ENCODE measurements at regions not wholly inside any gene's neighbourhood (a gene's known extent, or its start where the extent isn't known, plus 50 kb on each side); places are given as distances from the start of the nearest gene placed in this dataset.

- peak; percentile 6 for DNase-seq
- Mint-ChIP-seq H3K36me3 (ENCODE audit: low read depth) (no peaks in the 10 kb centered on the region), H3K4me1 (ENCODE audit: low read depth) (peaks cover 3% of the 10 kb centered on the region), H3K9me3 (no peaks in the 10 kb centered on the region), H3K4me3 (no peak overlapping the region), H3K27ac (no peak overlapping the region), H3K27me3 (ENCODE audit: low read depth) (peaks cover 12% of the 10 kb centered on the region)
- intact Hi-C loops (cut with micrococcal nuclease) = no loop called here
- CTCF ChIA-PET = no interaction called here
Measured at GRCh38 chr1:208604295-208604694, 360.1 kb upstream of the PLXNA2 start.

DNA sequence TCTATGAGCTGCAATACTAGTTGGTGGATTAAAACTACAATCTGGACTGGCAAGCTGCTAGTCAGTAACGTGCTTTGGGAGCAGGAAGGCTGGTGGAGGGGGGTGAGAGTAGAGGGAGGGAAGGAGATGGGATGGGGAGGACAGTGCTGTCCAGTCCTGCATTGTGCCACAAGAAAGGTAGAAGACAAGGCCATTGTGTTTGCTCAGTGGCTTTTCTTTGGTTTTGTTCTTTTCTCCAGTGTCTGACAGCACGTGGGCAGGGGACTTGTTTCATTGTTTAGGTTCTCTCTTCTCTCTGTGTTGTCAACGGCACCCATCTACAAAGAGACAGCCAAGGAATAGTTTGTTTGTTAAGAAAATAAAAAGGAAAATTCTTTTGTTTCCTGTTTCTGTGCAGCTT, 362.8 kb upstream of the PLXNA2 start:
- Mint-ChIP-seq H3K27ac (no peak overlapping the region), H3K4me3 (no peak overlapping the region), H3K9me3 (no peaks in the 10 kb centered on the region), H3K4me1 (ENCODE audit: low read depth) (peaks cover 3% of the 10 kb centered on the region), H3K27me3 (ENCODE audit: low read depth) (peaks cover 9% of the 10 kb centered on the region), H3K36me3 (ENCODE audit: low read depth) (no peaks in the 10 kb centered on the region)
- DNase-seq = no peak
- CTCF ChIA-PET = no interaction called here
- intact Hi-C loops (cut with micrococcal nuclease) = no loop called here

DNA sequence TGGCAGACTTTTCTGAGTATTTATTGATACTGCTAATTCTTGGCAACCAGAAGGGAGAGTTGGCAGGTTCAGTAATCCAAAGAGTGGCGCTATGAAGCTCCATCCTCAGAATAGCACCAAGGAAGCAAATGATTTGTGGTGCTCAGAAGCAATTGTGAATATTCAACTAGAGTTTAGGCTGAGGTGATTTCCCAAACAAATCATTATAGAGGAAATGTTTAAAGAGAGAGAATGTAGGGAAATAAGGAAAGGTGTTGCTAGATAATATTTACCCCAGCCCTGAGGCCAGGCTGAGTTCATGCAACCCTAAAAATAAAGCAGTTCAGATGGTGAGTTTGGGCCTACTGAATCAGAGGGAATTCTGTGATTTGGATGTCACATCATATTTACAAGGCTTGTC, 363.4 kb upstream of the PLXNA2 start:
- H3K27ac Mint-ChIP-seq = no peak overlapping the region
- CTCF ChIA-PET = no interaction called here
- H3K4me3 Mint-ChIP-seq = no peak overlapping the region

DNA sequence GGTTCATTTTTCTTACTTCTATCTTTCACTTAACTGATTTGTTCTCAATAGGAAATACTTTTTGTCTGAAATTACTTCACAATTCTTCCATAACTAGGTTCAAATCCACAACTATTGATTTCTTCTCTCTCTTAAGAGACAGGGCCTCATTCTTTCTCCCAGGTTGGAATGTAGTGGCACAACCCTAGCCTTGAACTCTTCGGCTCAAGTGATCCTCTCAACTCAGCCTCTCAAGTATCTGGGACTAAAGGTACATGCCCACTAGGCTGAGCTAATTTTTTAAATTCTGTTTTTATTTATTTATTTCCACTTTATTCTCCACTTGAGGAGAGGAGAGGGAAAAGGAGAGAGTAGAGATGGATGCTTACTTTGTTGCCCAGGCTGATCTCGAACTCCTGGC, 370.4 kb upstream of the PLXNA2 start:
- Mint-ChIP-seq H3K27ac (no peak overlapping the region), H3K27me3 (ENCODE audit: low read depth) (peaks cover 2% of the 10 kb centered on the region), H3K36me3 (ENCODE audit: low read depth) (no peaks in the 10 kb centered on the region), H3K4me3 (no peak overlapping the region), H3K4me1 (ENCODE audit: low read depth) (no peaks in the 10 kb centered on the region), H3K9me3 (peaks cover 7% of the 10 kb centered on the region)
- CTCF ChIA-PET = no interaction called here
- intact Hi-C loops (cut with micrococcal nuclease) = no loop called here
- no peak for DNase-seq

More for the DNA sequence above, 363.4 kb upstream of the PLXNA2 start:
- H3K27me3 Mint-ChIP-seq (ENCODE audit: low read depth) = peaks cover 9% of the 10 kb centered on the region
- no peak for DNase-seq
- intact Hi-C loops (cut with micrococcal nuclease) = no loop called here
- no peaks in the 10 kb centered on the region for H3K36me3 Mint-ChIP-seq (ENCODE audit: low read depth)
- peaks cover 3% of the 10 kb centered on the region for H3K4me1 Mint-ChIP-seq (ENCODE audit: low read depth)
- no peaks in the 10 kb centered on the region for H3K9me3 Mint-ChIP-seq

GRCh38 chr1:208615371-208615770, 371.2 kb upstream of the PLXNA2 start:
- Mint-ChIP-seq H3K36me3 (ENCODE audit: low read depth) (no peaks in the 10 kb centered on the region), H3K27me3 (ENCODE audit: low read depth) (peaks cover 2% of the 10 kb centered on the region), H3K27ac (no peak overlapping the region), H3K4me1 (ENCODE audit: low read depth) (no peaks in the 10 kb centered on the region), H3K4me3 (no peak overlapping the region), H3K9me3 (peaks cover 8% of the 10 kb centered on the region)
- no peak for DNase-seq
- intact Hi-C loops (cut with micrococcal nuclease) = no loop called here
- CTCF ChIA-PET = no interaction called here

- no peaks in the 10 kb centered on the region for H3K4me1 Mint-ChIP-seq (ENCODE audit: low read depth)
- no peak overlapping the region for H3K4me3 Mint-ChIP-seq
- CTCF ChIA-PET = no interaction called here
- no peaks in the 10 kb centered on the region for H3K36me3 Mint-ChIP-seq (ENCODE audit: low read depth)
- H3K9me3 Mint-ChIP-seq = peaks cover 12% of the 10 kb centered on the region
- DNase-seq = no peak
- H3K27ac Mint-ChIP-seq = no peak overlapping the region
- intact Hi-C loops (cut with micrococcal nuclease) = no loop called here
- H3K27me3 Mint-ChIP-seq (ENCODE audit: low read depth) = peaks cover 2% of the 10 kb centered on the region
Measured at GRCh38 chr1:208616776-208617175, 372.6 kb upstream of the PLXNA2 start.

DNA sequence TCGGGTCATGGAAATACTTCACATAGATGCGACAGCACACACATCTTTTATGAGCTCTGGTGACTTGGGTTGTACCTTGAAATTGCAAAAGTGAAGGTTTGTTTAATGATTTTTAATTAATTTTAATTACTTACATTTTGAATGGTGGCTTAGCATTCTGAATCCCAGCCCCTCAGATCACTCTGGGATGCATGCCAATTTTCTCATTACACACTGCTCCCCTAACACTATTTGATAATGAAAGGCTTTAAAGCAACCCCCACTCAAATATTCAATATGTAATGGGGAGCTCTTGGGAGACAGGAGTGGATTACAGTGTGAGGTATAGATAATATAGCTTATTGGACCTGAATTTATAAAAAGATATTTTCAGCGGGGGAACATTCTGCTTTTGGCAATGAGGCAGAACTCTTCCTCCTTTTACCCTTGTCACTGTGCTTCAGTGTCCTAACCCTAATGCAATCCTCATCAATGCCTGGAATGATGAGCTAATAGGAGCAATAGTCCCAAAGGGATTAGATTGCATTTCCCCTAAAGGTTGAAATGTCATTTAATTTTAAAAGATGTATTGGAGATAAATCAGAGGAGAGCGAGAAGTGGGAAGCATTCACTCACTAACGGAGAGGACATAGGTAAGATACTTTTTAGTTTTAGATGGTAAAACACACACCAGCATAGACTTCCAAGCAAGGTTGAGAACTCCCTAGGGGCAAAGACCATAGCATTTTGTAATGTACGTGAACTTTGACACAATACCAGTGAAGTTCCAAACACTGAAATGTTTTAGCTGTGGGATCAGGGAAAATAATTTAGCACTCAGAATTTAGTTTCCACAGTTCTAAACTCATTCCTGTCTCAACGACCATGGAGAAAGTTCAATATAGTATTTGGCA, 384.1 kb upstream of the PLXNA2 start:
- Mint-ChIP-seq H3K27ac (no peak overlapping the region), H3K27me3 (ENCODE audit: low read depth) (peaks cover 2% of the 10 kb centered on the region), H3K4me3 (no peak overlapping the region), H3K36me3 (ENCODE audit: low read depth) (no peaks in the 10 kb centered on the region), H3K4me1 (ENCODE audit: low read depth) (no peaks in the 10 kb centered on the region), H3K9me3 (no peaks in the 10 kb centered on the region)
- no peak for DNase-seq
- intact Hi-C loops (cut with micrococcal nuclease) = no loop called here
- CTCF ChIA-PET = interaction anchor here (0.6 kb wide), 2 partner anchors 237 to 619 kb away, joined by 3 read pairs; no protein-coding TSS in a partner anchor

- intact Hi-C loops (cut with micrococcal nuclease) = no loop called here
- H3K36me3 Mint-ChIP-seq (ENCODE audit: low read depth) = no peaks in the 10 kb centered on the region
- no peak overlapping the region for H3K27ac Mint-ChIP-seq
- CTCF ChIA-PET = no interaction called here
- no peak for DNase-seq
- H3K9me3 Mint-ChIP-seq = no peaks in the 10 kb centered on the region
- no peaks in the 10 kb centered on the region for H3K4me1 Mint-ChIP-seq (ENCODE audit: low read depth)
- H3K4me3 Mint-ChIP-seq = no peak overlapping the region
- peaks cover 2% of the 10 kb centered on the region for H3K27me3 Mint-ChIP-seq (ENCODE audit: low read depth)
Measured at GRCh38 chr1:208631092-208631491, 386.9 kb upstream of the PLXNA2 start.

GRCh38 chr1:208631506-208631905, 387.3 kb upstream of the PLXNA2 start:
- Mint-ChIP-seq H3K27ac (no peak overlapping the region), H3K4me3 (no peak overlapping the region), H3K9me3 (no peaks in the 10 kb centered on the region), H3K36me3 (ENCODE audit: low read depth) (no peaks in the 10 kb centered on the region), H3K4me1 (ENCODE audit: low read depth) (no peaks in the 10 kb centered on the region), H3K27me3 (ENCODE audit: low read depth) (peaks cover 2% of the 10 kb centered on the region)
- intact Hi-C loops (cut with micrococcal nuclease) = no loop called here
- CTCF ChIA-PET = no interaction called here
- DNase-seq = no peak

DNA sequence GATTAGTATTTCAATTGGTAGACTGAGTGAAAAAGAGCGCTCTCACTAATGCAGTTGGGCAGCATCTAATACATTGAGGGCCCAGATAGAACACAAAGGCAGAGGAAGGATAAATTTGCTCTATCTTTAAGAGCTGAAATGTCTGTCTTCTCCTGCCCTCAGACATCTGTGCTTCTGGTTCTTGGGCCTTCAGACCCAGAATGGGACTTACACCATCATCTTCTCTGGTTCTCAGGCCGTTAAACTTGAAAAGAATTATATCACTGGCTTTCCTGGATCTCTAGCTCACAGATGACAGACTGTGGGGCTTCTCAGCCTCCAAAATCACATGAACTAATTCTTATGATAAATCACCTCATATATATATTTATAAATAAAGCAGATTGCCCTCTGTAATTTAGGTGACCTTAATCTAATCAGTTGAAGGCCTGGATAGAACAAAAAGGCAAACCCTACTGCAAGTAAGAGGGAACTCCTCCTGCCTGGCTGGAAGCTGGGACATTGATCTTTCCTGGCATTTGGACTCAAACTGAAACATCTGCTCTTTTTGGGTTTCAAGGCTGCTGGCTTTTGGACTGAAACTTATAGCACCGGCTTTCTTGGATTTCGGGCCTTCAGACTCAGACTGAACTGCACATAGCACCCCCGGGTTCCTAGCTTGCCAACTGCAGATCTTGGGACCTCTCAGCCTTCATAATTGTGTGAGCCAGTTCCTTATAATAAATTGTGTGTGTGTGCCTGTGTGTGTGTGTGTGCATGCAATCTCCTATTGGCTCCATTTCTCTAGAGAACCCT, 390.4 kb upstream of the PLXNA2 start:
- Mint-ChIP-seq H3K4me1 (ENCODE audit: low read depth) (no peaks in the 10 kb centered on the region), H3K9me3 (no peaks in the 10 kb centered on the region), H3K27ac (no peak overlapping the region), H3K36me3 (ENCODE audit: low read depth) (no peaks in the 10 kb centered on the region), H3K4me3 (no peak overlapping the region), H3K27me3 (ENCODE audit: low read depth) (peaks cover 9% of the 10 kb centered on the region)
- CTCF ChIA-PET = interaction anchor here (1.3 kb wide), 1 partner anchor 18 kb away, joined by 3 read pairs; no protein-coding TSS in a partner anchor
- DNase-seq = no peak
- intact Hi-C loops (cut with micrococcal nuclease) = no loop called here

- CTCF ChIA-PET = no interaction called here
- Mint-ChIP-seq H3K36me3 (ENCODE audit: low read depth) (no peaks in the 10 kb centered on the region), H3K4me3 (no peak overlapping the region), H3K27me3 (ENCODE audit: low read depth) (peaks cover 11% of the 10 kb centered on the region), H3K27ac (no peak overlapping the region), H3K4me1 (ENCODE audit: low read depth) (no peaks in the 10 kb centered on the region), H3K9me3 (no peaks in the 10 kb centered on the region)
- intact Hi-C loops (cut with micrococcal nuclease) = no loop called here
- DNase-seq = no peak
Measured at GRCh38 chr1:208637181-208637580, 393.0 kb upstream of the PLXNA2 start.

- Mint-ChIP-seq H3K4me3 (no peak overlapping the region), H3K27ac (no peak overlapping the region), H3K36me3 (ENCODE audit: low read depth) (no peaks in the 10 kb centered on the region), H3K9me3 (no peaks in the 10 kb centered on the region), H3K27me3 (ENCODE audit: low read depth) (peaks cover 11% of the 10 kb centered on the region), H3K4me1 (ENCODE audit: low read depth) (no peaks in the 10 kb centered on the region)
- CTCF ChIA-PET = no interaction called here
- DNase-seq = no peak
- intact Hi-C loops (cut with micrococcal nuclease) = no loop called here
Measured at GRCh38 chr1:208639382-208639781, 395.2 kb upstream of the PLXNA2 start.

DNA sequence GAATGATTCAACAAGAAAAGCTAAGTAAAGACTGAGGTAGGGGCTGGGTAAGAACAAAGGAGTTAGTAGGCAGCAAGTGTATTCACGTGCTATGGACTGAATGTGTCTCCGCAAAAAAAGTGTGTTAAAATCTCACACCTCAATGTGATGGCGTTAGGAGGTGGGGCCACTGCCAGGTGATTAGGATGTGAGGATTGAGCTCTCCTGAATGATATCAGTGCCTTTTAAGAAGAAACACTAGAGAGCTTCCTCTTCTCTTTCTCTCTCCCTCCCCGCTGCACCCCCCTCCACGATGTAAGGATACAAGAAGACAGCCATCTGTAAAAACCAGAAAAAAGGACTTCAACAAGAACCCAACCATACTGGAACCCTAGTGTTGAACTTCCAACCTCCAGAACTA, 396.1 kb upstream of the PLXNA2 start:
- Mint-ChIP-seq H3K9me3 (no peaks in the 10 kb centered on the region), H3K4me1 (ENCODE audit: low read depth) (no peaks in the 10 kb centered on the region), H3K27me3 (ENCODE audit: low read depth) (peaks cover 11% of the 10 kb centered on the region), H3K36me3 (ENCODE audit: low read depth) (no peaks in the 10 kb centered on the region), H3K4me3 (no peak overlapping the region), H3K27ac (no peak overlapping the region)
- intact Hi-C loops (cut with micrococcal nuclease) = no loop called here
- CTCF ChIA-PET = interaction anchor here (0.8 kb wide), 1 partner anchor 12 kb away, joined by 3 read pairs; no protein-coding TSS in a partner anchor
- no peak for DNase-seq

All from activated naive CD4-positive, alpha-beta T cell treated with anti-CD3 and anti-CD28 coated beads for 36 hours (primary cell).